T follicular helper cell (primary cell): ENCODE measurements at regions not wholly inside any gene's neighbourhood (a gene's known extent, or its start where the extent isn't known, plus 50 kb on each side); places are given as distances from the start of the nearest gene placed in this dataset.
"Not testable (repeated sequence)": the region's sequence is repeated elsewhere in the genome, so short reads cannot be mapped to it uniquely, and the experiment has no call there.

Experiments
- DNase-seq: peaks from one replicate; pipeline ENCODE4 v3.0.0-alpha.2; 2020; ENCODE audit warnings: low read depth

GRCh38 chr6:13874191-13874549 is 50.6 kb upstream of the RNF182 start:
- DNase-seq: no peak

GRCh38 chr6:13873288-13874190 is 51.2 kb upstream of the RNF182 start:
- peak; percentile 52 for DNase-seq

- no peak for DNase-seq
Measured at GRCh38 chr6:13872681-13873080, 52.1 kb upstream of the RNF182 start.

DNA sequence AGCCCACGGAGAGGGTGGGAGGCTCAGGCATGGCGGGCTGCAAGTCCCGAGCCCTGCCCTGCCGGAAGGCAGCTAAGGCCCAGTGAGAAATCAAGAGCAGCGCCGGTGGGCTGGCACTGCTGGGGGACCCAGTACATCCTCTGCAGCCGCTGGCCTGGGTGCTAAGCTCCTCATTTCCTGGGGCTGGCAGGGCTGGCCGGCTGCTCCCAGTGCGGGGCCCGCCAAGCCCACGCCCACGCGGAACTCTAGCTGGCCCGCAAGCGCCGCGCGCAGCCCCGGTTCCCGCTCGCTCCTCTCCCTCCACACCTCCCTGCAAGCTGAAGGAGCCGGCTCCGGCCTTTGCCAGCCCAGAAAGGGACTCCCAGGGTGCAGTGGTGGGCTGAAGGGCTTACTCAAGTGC is 52.7 kb upstream of the RNF182 start:
- DNase-seq: not testable (repeated sequence)

- DNase-seq: no peak
Measured at GRCh38 chr6:13870214-13870830, 54.4 kb upstream of the RNF182 start.

DNA sequence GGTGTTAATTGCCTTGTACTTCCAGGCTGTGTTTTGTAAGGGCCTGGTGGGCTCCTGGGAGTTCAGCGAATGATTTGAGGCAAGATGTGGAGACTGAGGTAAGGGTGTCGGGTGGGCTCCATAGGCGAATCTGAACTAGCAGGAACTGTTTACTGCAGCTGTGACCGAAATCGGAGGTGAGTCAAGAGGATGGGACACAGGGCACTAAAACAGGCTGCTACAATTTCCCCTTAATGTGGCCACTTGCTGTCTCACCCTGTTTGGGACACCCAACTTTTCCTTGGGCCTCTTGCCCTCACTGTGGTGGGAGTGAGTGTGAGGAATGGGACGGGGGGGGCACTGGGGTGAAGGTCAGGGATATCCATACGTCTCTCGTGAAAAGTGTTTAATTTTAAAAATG is 53.9 kb upstream of the MCUR1 start:
- no peak for DNase-seq

DNA sequence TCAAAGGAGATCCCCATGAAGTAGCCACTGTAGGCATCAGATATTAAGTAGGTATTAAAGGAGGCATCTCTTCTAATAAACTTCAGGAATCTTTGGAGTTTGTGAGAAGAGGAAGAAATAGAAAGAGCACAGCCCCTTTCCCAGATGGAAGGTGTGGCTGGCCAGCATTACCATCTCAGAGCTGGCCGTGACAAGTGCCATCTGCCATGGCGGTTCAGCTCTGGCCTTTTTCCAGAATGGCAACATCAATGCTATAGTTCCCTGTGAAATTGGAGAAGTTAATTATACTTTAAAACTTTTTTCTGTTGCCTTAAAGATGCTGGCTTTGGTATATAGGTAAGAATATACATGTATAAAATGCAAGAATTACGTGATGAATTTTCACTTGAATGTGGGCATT is 51.9 kb upstream of the MCUR1 start:
- no peak for DNase-seq

DNA sequence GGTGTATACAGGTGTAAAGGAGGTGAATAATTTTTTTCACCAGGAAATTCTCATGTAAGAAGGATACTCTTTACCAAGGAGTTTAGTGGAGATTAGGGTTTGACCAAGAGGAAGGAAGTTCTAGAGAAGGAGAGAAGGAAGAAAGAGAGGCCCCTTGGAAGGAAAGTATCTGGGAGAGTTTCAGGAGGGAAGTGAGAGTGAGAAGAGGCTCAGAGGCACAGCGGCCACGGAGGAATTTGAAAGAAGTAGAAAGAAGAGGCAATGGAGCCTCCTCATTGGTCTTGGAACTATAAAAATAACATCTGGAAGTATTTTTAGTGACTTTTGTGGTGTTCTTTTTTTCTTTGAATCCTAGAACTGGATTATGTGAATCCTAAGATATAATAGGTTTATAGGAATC is 50.8 kb upstream of the MCUR1 start:
- DNase-seq: no peak

GRCh38 chr6:13864669-13865068 is 50.3 kb upstream of the MCUR1 start:
- DNase-seq: not testable (repeated sequence)
